ENCODE measurements at regions not wholly inside any gene's neighbourhood (a gene's known extent, or its start where the extent isn't known, plus 50 kb on each side); places are given as distances from the start of the nearest gene placed in this dataset.

GRCh38 chr6:128827675-128828464 is 55.1 kb upstream of the LAMA2 start:
- H3K4me3 Mint-ChIP-seq: no peak overlapping the region
- peaks cover 0 to 15% (median 8%) of the 10 kb centered on the region in 9 donors for H3K9me3 Mint-ChIP-seq
- peaks cover 0 to 5% (median 0%) of the 10 kb centered on the region in 3 donors for H3K36me3 Mint-ChIP-seq
- no peak for DNase-seq
- H3K27ac Mint-ChIP-seq: no peak overlapping the region
- H3K27me3 Mint-ChIP-seq: peaks cover 3 to 43% (median 8%) of the 10 kb centered on the region in 5 donors
- H3K4me1 Mint-ChIP-seq: no peaks in the 10 kb centered on the region
- POLR2A ChIA-PET: no interaction called here
- no peak for ATAC-seq

GRCh38 chr6:128826606-128827005 is 56.3 kb upstream of the LAMA2 start:
- H3K4me1 Mint-ChIP-seq: no peaks in the 10 kb centered on the region
- H3K36me3 Mint-ChIP-seq: peaks cover 0 to 5% (median 0%) of the 10 kb centered on the region in 3 donors
- POLR2A ChIA-PET: no interaction called here
- peaks cover 3 to 49% (median 11%) of the 10 kb centered on the region in 5 donors for H3K27me3 Mint-ChIP-seq
- no peak overlapping the region for H3K27ac Mint-ChIP-seq
- H3K4me3 Mint-ChIP-seq: no peak overlapping the region
- peaks cover 0 to 13% (median 4%) of the 10 kb centered on the region in 9 donors for H3K9me3 Mint-ChIP-seq
- DNase-seq (no peak), ATAC-seq (no peak)

GRCh38 chr6:128822271-128822670 is 60.7 kb upstream of the LAMA2 start:
- Mint-ChIP-seq H3K9me3 (peaks cover 0 to 2% (median 0%) of the 10 kb centered on the region in 9 donors), H3K4me3 (no peak overlapping the region), H3K27ac (no peak overlapping the region), H3K4me1 (no peaks in the 10 kb centered on the region), H3K36me3 (no peaks in the 10 kb centered on the region), H3K27me3 (peaks cover 6 to 46% (median 7%) of the 10 kb centered on the region in 5 donors)
- POLR2A ChIA-PET: no interaction called here
- ATAC-seq: no peak
- DNase-seq: no peak

DNA sequence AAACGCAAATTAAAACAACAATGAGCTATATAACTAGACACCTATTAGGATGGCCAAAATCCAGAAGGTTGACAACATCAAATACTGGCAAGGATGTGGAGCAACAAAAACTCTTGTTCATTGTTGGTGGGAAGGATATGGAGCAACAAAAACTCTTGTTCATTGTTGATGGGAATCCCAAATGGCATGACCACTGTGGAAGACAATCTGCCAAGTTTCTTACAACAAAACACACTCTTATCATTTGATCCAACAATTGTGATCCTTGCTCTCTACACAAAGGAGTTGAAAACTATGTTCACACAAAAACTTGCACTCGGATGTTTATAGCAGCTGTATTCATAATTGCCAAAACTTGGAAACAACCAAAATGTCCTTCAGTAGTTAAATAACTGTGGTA is 61.8 kb upstream of the LAMA2 start:
- no peak overlapping the region for H3K27ac Mint-ChIP-seq
- peaks cover 6 to 49% (median 9%) of the 10 kb centered on the region in 5 donors for H3K27me3 Mint-ChIP-seq
- no peaks in the 10 kb centered on the region for H3K36me3 Mint-ChIP-seq
- POLR2A ChIA-PET: no interaction called here
- DNase-seq (no peak), ATAC-seq (no peak)
- no peak overlapping the region for H3K4me3 Mint-ChIP-seq
- H3K4me1 Mint-ChIP-seq: no peaks in the 10 kb centered on the region
- H3K9me3 Mint-ChIP-seq: peaks cover 0 to 3% (median 0%) of the 10 kb centered on the region in 9 donors

DNA sequence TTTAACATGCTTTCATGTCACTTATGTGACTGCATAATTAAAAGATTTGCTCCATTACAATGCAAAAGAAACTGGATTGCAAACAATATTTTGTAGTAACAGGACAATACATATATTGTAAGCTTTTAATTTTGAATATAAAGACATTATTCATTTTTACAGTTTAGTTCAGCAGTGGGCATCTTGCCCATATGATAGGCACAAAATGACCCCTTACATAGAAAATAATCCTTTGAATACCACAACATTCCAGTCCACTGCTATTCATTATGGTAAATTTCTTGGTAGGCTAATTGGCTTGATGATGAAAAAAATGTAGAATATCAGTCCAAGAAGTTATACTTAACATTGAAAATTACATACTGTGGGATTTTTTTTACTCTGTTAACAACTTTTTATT is 74.1 kb upstream of the LAMA2 start:
- ATAC-seq: no peak
- no peaks in the 10 kb centered on the region for H3K36me3 Mint-ChIP-seq
- peaks cover 1 to 18% (median 3%) of the 10 kb centered on the region in 5 donors for H3K27me3 Mint-ChIP-seq
- no peak overlapping the region for H3K4me3 Mint-ChIP-seq
- POLR2A ChIA-PET: no interaction called here
- DNase-seq: no peak
- no peaks in the 10 kb centered on the region for H3K4me1 Mint-ChIP-seq
- H3K27ac Mint-ChIP-seq: no peak overlapping the region
- H3K9me3 Mint-ChIP-seq: peaks cover 0 to 6% (median 0%) of the 10 kb centered on the region in 9 donors

- ATAC-seq (no peak), DNase-seq (peak in 1 of 10 donors; percentile 0)
- peaks cover 0 to 11% (median 3%) of the 10 kb centered on the region in 5 donors for H3K27me3 Mint-ChIP-seq
- no peak overlapping the region for H3K27ac Mint-ChIP-seq
- H3K4me1 Mint-ChIP-seq: no peaks in the 10 kb centered on the region
- H3K36me3 Mint-ChIP-seq: no peaks in the 10 kb centered on the region
- no peak overlapping the region for H3K4me3 Mint-ChIP-seq
- POLR2A ChIA-PET: interaction anchor here (0.6 kb wide), 1 partner anchor 16 kb away, joined by 3 read pairs; no protein-coding TSS in a partner anchor
- H3K9me3 Mint-ChIP-seq: peaks cover 0 to 7% (median 0%) of the 10 kb centered on the region in 9 donors
Observed at GRCh38 chr6:128807577-128807976, 75.4 kb upstream of the LAMA2 start.

- Mint-ChIP-seq H3K36me3 (peaks cover 0 to 5% (median 0%) of the 10 kb centered on the region in 3 donors), H3K4me1 (no peaks in the 10 kb centered on the region), H3K27me3 (peaks cover 0 to 9% (median 4%) of the 10 kb centered on the region in 5 donors), H3K27ac (no peak overlapping the region), H3K9me3 (peaks cover 0 to 12% (median 4%) of the 10 kb centered on the region in 9 donors), H3K4me3 (no peak overlapping the region)
- POLR2A ChIA-PET: no interaction called here
- ATAC-seq (no peak), DNase-seq (no peak)
Observed at GRCh38 chr6:128806261-128806660, 76.7 kb upstream of the LAMA2 start.

- H3K36me3 Mint-ChIP-seq: peaks cover 0 to 5% (median 0%) of the 10 kb centered on the region in 3 donors
- H3K27ac Mint-ChIP-seq: no peak overlapping the region
- POLR2A ChIA-PET: no interaction called here
- no peaks in the 10 kb centered on the region for H3K4me1 Mint-ChIP-seq
- H3K9me3 Mint-ChIP-seq: peaks cover 0 to 15% (median 4%) of the 10 kb centered on the region in 9 donors
- DNase-seq (no peak), ATAC-seq (no peak)
- H3K4me3 Mint-ChIP-seq: no peak overlapping the region
- H3K27me3 Mint-ChIP-seq: peaks cover 0 to 9% (median 3%) of the 10 kb centered on the region in 5 donors
Observed at GRCh38 chr6:128803911-128804310, 79.0 kb upstream of the LAMA2 start.

GRCh38 chr6:128801621-128802020 is 81.3 kb upstream of the LAMA2 start:
- no peak for DNase-seq
- Mint-ChIP-seq H3K36me3 (peaks cover 0 to 5% (median 0%) of the 10 kb centered on the region in 3 donors), H3K27me3 (peaks cover 0 to 3% (median 3%) of the 10 kb centered on the region in 5 donors), H3K4me1 (no peaks in the 10 kb centered on the region), H3K4me3 (no peak overlapping the region), H3K27ac (no peak overlapping the region), H3K9me3 (peaks cover 0 to 15% (median 4%) of the 10 kb centered on the region in 9 donors)
- POLR2A ChIA-PET: no interaction called here
- ATAC-seq: no peak

GRCh38 chr6:128784266-128784665 is 98.7 kb upstream of the LAMA2 start:
- DNase-seq: no peak
- POLR2A ChIA-PET: no interaction called here
- peaks cover 0 to 18% (median 9%) of the 10 kb centered on the region in 9 donors for H3K9me3 Mint-ChIP-seq
- no peaks in the 10 kb centered on the region for H3K36me3 Mint-ChIP-seq
- H3K27me3 Mint-ChIP-seq: peaks cover 7 to 28% (median 19%) of the 10 kb centered on the region in 5 donors
- H3K4me3 Mint-ChIP-seq: no peak overlapping the region
- H3K4me1 Mint-ChIP-seq: no peaks in the 10 kb centered on the region
- H3K27ac Mint-ChIP-seq: no peak overlapping the region
- ATAC-seq: no peak

DNA sequence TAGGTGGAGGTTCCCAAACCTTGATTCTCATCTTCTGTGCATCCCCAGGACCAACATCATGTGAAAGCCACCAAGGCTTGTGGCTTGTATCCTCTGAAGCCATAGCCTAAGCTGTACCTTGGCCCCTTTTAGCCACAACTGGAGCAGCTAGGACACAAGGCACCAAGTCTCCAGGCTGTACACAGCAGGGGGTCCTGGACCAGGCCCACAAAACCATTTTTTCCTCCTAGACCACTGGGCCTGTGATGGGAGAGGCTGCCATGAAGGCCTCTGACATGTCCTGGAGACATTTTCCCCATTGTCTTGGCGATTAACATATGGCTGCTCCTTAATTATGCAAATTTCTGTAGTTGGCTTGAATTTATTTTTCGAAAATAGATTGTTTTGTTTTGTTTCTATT is 114.8 kb upstream of the LAMA2 start:
- H3K36me3 Mint-ChIP-seq: peaks cover 0 to 13% (median 3%) of the 10 kb centered on the region in 3 donors
- peaks cover 5 to 33% (median 9%) of the 10 kb centered on the region in 9 donors for H3K9me3 Mint-ChIP-seq
- ATAC-seq (no peak), DNase-seq (no peak)
- H3K4me3 Mint-ChIP-seq: no peak overlapping the region
- no peaks in the 10 kb centered on the region for H3K4me1 Mint-ChIP-seq
- POLR2A ChIA-PET: no interaction called here
- peaks cover 0 to 17% (median 4%) of the 10 kb centered on the region in 5 donors for H3K27me3 Mint-ChIP-seq
- no peak overlapping the region for H3K27ac Mint-ChIP-seq

GRCh38 chr6:128767705-128768104 is 115.2 kb upstream of the LAMA2 start:
- no peak overlapping the region for H3K27ac Mint-ChIP-seq
- peaks cover 2 to 28% (median 5%) of the 10 kb centered on the region in 9 donors for H3K9me3 Mint-ChIP-seq
- peaks cover 0 to 10% (median 3%) of the 10 kb centered on the region in 3 donors for H3K36me3 Mint-ChIP-seq
- no peak for DNase-seq
- POLR2A ChIA-PET: no interaction called here
- peaks cover 2 to 22% (median 9%) of the 10 kb centered on the region in 5 donors for H3K27me3 Mint-ChIP-seq
- H3K4me1 Mint-ChIP-seq: no peaks in the 10 kb centered on the region
- H3K4me3 Mint-ChIP-seq: no peak overlapping the region
- ATAC-seq: no peak

DNA sequence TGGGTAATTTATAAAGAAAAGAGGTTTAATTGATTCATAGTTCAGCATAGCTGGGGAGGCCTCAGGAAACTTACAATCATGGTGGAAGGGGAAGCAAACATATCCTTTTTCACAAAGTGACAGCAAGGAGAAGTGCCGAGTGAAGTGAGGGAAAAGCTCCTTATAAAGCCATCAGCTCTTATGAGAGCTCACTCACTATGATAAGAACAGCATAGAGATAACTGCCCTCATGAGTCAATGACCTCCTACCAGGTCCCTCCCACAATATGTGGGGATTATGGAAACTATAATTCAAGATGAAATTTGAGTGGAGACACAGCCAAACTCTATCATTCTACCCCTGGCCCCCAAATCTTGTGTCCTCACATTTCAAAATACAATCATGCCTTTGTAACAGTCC is 115.8 kb upstream of the LAMA2 start:
- ATAC-seq: no peak
- POLR2A ChIA-PET: no interaction called here
- no peak overlapping the region for H3K4me3 Mint-ChIP-seq

More for the DNA sequence above, 115.8 kb upstream of the LAMA2 start:
- peaks cover 0 to 23% (median 5%) of the 10 kb centered on the region in 9 donors for H3K9me3 Mint-ChIP-seq
- peaks cover 5 to 27% (median 9%) of the 10 kb centered on the region in 5 donors for H3K27me3 Mint-ChIP-seq
- H3K4me1 Mint-ChIP-seq: no peaks in the 10 kb centered on the region
- no peak overlapping the region for H3K27ac Mint-ChIP-seq
- H3K36me3 Mint-ChIP-seq: peaks cover 0 to 7% (median 3%) of the 10 kb centered on the region in 3 donors
- DNase-seq: no peak

All from naive thymus-derived CD8-positive, alpha-beta T cell (primary cell).